Stimulated activated memory B cell treated with anti-CD40 and anti-IgM and Interleukin-4, amounts not matched to agents 10 μg/mL and 1 μg/mL and 100 μg/mL, for 72 hours (primary cell): ENCODE measurements at regions not wholly inside any gene's neighbourhood (a gene's known extent, or its start where the extent isn't known, plus 50 kb on each side); places are given as distances from the start of the nearest gene placed in this dataset.
A peak's percentile ranks its signal among the peaks of the same experiment; 100 is the strongest.
"Not testable (repeated sequence)": the region's sequence is repeated elsewhere in the genome, so short reads cannot be mapped to it uniquely, and the experiment has no call there.

Experiments used
- ATAC-seq: fragments of 150-1000 bp; cut with Tn5 transposase; 2 replicates; pipeline ENCODE4 v1.10.0; 2021
- H3K27ac Mint-ChIP-seq: one replicate; pipeline ENCODE4 v1.8.0; 2022; ENCODE audit warnings: mild to moderate bottlenecking, mixed read lengths
- H3K27me3 Mint-ChIP-seq: one replicate; pipeline ENCODE4 v1.8.0; 2022; ENCODE audit warnings: mixed read lengths
- H3K36me3 Mint-ChIP-seq: one replicate; pipeline ENCODE4 v1.8.0; 2022; ENCODE audit warnings: mixed read lengths
- H3K4me1 Mint-ChIP-seq: one replicate; pipeline ENCODE4 v1.8.0; 2022; ENCODE audit warnings: mixed read lengths
- H3K4me3 Mint-ChIP-seq: one replicate; pipeline ENCODE4 v1.8.0; 2022; ENCODE audit warnings: mild to moderate bottlenecking, moderate library complexity, mixed read lengths
- H3K9me3 Mint-ChIP-seq: one replicate; pipeline ENCODE4 v1.8.0; 2022; ENCODE audit warnings: mixed read lengths

- ATAC-seq: no peak
- Mint-ChIP-seq H3K4me1 (peaks cover 25% of the 10 kb centered on the region), H3K36me3 (no peaks in the 10 kb centered on the region), H3K27ac (no peak overlapping the region), H3K9me3 (peaks cover 2% of the 10 kb centered on the region), H3K27me3 (no peaks in the 10 kb centered on the region), H3K4me3 (no peak overlapping the region)
These were observed 131.4 kb upstream of the RAB4A start for GRCh38 chr1:229139331-229140118.

GRCh38 chr1:229140119-229140396 is 130.9 kb upstream of the RAB4A start:
- peaks cover 25% of the 10 kb centered on the region for H3K4me1 Mint-ChIP-seq
- peaks cover under 1% of the 10 kb centered on the region for H3K9me3 Mint-ChIP-seq
- no peak for ATAC-seq
- no peaks in the 10 kb centered on the region for H3K27me3 Mint-ChIP-seq
- H3K36me3 Mint-ChIP-seq: no peaks in the 10 kb centered on the region
- no peak overlapping the region for H3K4me3 Mint-ChIP-seq
- H3K27ac Mint-ChIP-seq: no peak overlapping the region

DNA sequence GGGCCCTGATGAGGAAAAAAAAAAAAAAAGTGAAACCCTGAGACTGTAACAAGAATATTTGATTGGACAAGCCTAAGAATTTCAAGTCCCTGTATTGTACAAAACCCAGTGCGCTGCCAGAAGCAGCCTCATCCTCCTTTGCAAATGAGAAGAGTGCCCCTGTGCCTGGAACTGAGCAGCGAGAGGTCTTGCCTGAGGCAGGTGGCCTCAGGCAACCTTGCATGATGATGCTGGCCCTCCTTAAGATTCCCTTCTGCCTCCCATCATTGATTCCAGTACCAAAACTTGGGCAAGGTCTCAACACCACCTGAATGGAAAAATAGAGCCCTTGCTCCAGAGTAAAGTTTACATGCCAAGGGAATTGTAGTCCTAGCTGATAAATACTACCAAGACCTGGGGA is 129.6 kb upstream of the RAB4A start:
- peaks cover 25% of the 10 kb centered on the region for H3K4me1 Mint-ChIP-seq

DNA sequence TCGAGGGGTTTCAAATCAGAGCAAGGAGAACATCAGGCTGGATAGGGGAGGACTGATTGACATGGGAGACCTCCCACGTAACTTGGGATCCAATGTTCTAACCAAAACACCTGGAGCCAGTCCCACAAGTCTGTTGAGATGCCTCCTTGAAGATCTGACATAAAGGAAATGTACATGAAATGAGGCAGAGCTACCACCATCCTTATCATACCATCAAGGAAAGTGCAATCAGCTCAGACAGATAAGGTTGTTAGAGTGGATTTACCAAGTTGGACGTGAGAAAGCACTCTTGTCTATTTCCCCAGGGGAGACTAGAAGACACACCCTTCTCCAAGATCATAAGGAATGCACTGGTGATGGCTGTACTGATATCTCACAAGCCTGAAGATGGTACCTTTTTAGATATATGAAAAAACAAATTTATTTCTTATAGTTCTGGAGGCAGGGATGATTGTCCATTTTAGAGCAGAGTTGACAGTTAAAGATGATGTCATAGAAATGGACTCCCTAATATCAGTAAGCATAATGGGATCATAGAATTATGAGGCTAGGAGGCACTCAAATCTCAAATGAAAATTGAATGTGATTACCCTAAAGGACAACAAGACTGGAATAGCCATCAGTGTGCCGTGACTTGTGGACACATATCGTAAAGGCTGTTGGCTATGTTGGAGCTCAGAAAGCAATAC is 129.1 kb upstream of the RAB4A start:
- Mint-ChIP-seq H3K9me3 (no peaks in the 10 kb centered on the region), H3K36me3 (no peaks in the 10 kb centered on the region), H3K4me3 (no peak overlapping the region), H3K27ac (no peak overlapping the region), H3K4me1 (peaks cover 21% of the 10 kb centered on the region), H3K27me3 (no peaks in the 10 kb centered on the region)
- no peak for ATAC-seq

More for the DNA sequence above, 129.6 kb upstream of the RAB4A start:
- no peak for ATAC-seq
- no peaks in the 10 kb centered on the region for H3K9me3 Mint-ChIP-seq
- H3K27me3 Mint-ChIP-seq: no peaks in the 10 kb centered on the region
- no peaks in the 10 kb centered on the region for H3K36me3 Mint-ChIP-seq
- no peak overlapping the region for H3K27ac Mint-ChIP-seq
- H3K4me3 Mint-ChIP-seq: no peak overlapping the region

DNA sequence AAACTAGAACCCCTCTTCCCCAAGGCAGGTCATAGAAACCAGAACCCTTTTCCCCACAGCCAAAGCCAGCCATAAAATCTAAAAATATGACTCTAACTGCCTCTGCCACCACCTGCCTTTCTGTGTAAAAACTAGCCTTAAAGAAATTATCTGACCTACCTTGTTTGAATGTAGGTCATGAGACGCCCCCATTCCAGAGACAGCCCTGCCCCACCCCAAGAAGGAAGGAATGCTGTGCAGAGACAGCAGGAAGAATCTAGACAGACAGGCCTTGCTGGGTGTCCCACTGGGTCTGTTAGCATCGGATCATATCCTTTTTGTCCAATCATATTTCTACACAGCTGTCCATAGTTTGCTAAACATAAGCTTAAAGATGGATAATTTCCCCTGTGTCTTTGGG is 128.4 kb upstream of the RAB4A start:
- no peak for ATAC-seq
- Mint-ChIP-seq H3K36me3 (no peaks in the 10 kb centered on the region), H3K27ac (no peak overlapping the region), H3K9me3 (no peaks in the 10 kb centered on the region), H3K27me3 (no peaks in the 10 kb centered on the region), H3K4me3 (no peak overlapping the region), H3K4me1 (peaks cover 14% of the 10 kb centered on the region)

- H3K4me1 Mint-ChIP-seq: no peaks in the 10 kb centered on the region
- no peaks in the 10 kb centered on the region for H3K9me3 Mint-ChIP-seq
- no peak overlapping the region for H3K27ac Mint-ChIP-seq
- H3K4me3 Mint-ChIP-seq: no peak overlapping the region
- no peak for ATAC-seq
- H3K36me3 Mint-ChIP-seq: no peaks in the 10 kb centered on the region
- H3K27me3 Mint-ChIP-seq: no peaks in the 10 kb centered on the region
These were observed 124.3 kb upstream of the RAB4A start for GRCh38 chr1:229146647-229147046.

GRCh38 chr1:229147072-229147471 is 123.8 kb upstream of the RAB4A start:
- Mint-ChIP-seq H3K27me3 (no peaks in the 10 kb centered on the region), H3K4me1 (no peaks in the 10 kb centered on the region), H3K36me3 (no peaks in the 10 kb centered on the region), H3K4me3 (no peak overlapping the region), H3K9me3 (no peaks in the 10 kb centered on the region), H3K27ac (no peak overlapping the region)
- no peak for ATAC-seq

DNA sequence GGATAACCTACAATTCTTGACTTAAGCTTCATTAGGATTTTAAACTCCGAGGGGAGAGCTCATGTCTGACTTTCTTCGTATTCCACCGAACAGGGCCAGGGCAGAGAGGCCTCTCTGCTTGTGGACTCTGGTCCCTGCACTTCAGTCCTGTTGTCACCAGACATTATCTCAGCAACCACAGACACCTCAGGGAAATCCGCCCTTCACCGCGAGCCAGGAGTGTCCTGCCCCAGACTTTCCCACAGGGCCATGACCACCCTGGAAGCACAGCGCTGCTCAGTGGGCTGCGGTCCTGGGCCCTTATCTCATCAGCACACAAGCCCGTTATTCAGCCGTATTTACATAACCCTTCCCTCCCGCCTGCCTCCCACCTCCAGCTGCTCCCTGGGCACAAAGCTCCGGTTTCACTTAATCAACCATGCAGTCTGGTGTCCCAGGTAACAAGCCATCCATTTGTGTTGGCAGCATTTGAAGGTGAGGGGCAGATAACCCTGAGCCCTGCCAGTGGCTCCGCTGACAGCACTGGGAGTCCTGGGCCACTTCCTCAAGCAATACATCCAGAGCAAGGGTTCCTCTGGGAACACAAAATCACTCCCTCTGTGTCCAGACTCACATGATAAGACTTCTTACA is 122.8 kb upstream of the RAB4A start:
- ATAC-seq: no peak
- H3K27ac Mint-ChIP-seq: no peak overlapping the region
- no peaks in the 10 kb centered on the region for H3K9me3 Mint-ChIP-seq
- H3K4me1 Mint-ChIP-seq: no peaks in the 10 kb centered on the region
- H3K4me3 Mint-ChIP-seq: no peak overlapping the region
- no peaks in the 10 kb centered on the region for H3K27me3 Mint-ChIP-seq
- no peaks in the 10 kb centered on the region for H3K36me3 Mint-ChIP-seq

DNA sequence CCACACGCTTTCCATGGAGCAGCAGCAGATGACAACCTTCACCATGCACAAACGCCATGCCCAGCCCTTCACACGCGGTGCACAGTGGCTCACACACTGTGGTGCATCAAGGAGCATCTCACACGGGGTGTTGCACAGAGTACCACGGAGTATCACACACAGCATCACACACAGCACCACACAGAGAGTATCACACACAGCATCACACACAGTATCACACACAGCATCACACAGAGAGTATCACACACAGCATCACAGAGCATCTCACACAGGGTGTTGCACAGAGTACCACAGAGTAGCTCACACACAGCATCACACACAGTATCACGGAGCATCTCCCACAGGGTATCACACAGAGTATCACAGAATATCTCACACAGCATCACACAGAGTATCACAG is 122.2 kb upstream of the RAB4A start:
- ATAC-seq: peak; percentile 22
- Mint-ChIP-seq H3K36me3 (no peaks in the 10 kb centered on the region), H3K9me3 (no peaks in the 10 kb centered on the region), H3K4me3 (no peak overlapping the region), H3K27ac (no peak overlapping the region), H3K27me3 (no peaks in the 10 kb centered on the region), H3K4me1 (no peaks in the 10 kb centered on the region)

DNA sequence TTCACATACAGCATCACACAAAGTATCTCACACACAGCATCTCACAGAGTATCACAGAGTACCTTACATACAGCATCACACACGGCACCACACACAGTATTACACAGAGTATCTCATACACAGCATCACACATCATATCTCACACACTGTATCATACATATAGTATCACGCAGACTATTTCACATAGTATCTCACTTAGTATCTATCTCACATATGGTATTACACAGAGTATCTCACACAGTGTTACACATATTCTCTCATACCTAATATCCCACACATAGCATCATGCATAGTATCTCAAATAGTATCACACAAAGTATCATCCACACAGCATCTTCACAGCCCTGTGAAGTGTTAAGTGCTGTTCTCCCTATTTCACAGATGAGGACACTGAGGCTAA is 121.5 kb upstream of the RAB4A start:
- Mint-ChIP-seq H3K4me1 (no peaks in the 10 kb centered on the region), H3K4me3 (no peak overlapping the region), H3K27me3 (no peaks in the 10 kb centered on the region), H3K27ac (no peak overlapping the region), H3K9me3 (no peaks in the 10 kb centered on the region), H3K36me3 (no peaks in the 10 kb centered on the region)
- ATAC-seq: no peak

GRCh38 chr1:229150518-229150917 is 120.4 kb upstream of the RAB4A start:
- H3K4me3 Mint-ChIP-seq: no peak overlapping the region
- H3K4me1 Mint-ChIP-seq: peaks cover 10% of the 10 kb centered on the region
- no peak overlapping the region for H3K27ac Mint-ChIP-seq
- H3K9me3 Mint-ChIP-seq: no peaks in the 10 kb centered on the region
- ATAC-seq: no peak
- no peaks in the 10 kb centered on the region for H3K27me3 Mint-ChIP-seq
- no peaks in the 10 kb centered on the region for H3K36me3 Mint-ChIP-seq

DNA sequence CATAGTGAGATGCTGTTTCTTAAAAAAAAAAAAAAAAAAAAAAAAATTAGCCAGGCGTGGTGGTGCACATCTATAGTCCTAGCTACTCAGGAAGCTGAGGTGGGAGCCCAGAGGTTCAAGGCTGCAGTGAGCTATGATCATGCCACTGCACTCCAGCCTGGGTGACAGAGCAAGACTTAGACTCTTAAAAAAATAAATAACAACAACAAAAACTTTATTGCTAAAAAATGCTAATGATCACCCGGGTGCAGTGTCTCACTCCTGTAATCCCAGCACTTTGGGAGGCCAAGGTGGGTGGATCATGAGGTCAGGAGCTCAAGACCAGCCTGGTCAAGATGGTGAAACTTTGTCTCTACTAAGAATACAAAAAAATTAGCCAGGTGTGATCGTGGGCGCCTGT is 119.5 kb upstream of the RAB4A start:
- not testable (repeated sequence) for H3K9me3 Mint-ChIP-seq, H3K4me3 Mint-ChIP-seq, H3K27me3 Mint-ChIP-seq, H3K36me3 Mint-ChIP-seq, ATAC-seq, H3K27ac Mint-ChIP-seq
- peaks cover 15% of the 10 kb centered on the region for H3K4me1 Mint-ChIP-seq

DNA sequence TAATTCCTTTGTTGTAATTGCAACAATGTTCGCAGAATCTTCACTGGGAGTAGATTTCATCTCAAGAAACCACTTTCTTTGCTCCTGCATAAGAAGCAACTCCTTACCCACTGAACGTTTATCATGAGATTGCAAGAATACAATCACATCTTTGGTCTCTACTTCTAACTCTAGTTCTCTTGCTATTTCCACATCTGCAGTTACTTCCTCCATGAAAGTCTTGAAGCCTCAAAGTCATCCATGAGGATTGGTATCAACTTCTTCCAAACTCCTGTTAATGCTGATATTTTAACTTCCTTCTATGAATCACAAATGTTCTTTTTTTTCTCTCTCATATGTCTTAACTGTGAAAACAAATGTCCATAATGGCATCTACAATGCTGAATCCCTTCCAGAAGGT is 118.6 kb upstream of the RAB4A start:
- no peaks in the 10 kb centered on the region for H3K36me3 Mint-ChIP-seq
- no peaks in the 10 kb centered on the region for H3K27me3 Mint-ChIP-seq
- H3K9me3 Mint-ChIP-seq: no peaks in the 10 kb centered on the region
- no peak overlapping the region for H3K27ac Mint-ChIP-seq
- H3K4me1 Mint-ChIP-seq: peaks cover 15% of the 10 kb centered on the region
- no peak overlapping the region for H3K4me3 Mint-ChIP-seq
- no peak for ATAC-seq

DNA sequence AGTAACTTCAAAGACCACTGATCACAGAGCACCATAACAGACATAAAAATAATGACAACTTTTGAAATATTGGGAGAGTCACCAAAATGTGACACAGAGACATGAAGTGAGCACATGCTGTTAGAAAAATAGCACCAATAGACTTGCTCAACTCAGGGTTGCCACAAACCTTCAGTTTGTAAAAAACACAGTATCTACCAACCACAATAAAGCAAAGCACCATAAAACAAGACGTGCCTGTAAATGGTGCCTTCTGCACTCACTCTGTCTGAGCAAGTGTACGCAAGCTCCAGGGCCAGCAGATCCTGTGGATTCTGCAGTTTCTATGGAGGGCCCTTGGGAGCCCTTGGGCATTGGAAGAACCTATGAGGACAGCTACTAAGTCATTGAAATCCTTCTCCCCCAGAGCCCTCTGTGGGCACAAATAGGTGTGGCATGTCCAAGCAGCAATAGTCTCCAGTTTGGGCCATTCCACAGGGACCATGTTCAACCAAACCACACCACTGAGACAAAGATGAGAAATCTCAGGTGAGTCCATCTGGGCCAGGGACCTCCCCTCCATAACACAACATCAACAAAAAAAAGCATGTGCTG is 116.9 kb upstream of the RAB4A start:
- no peak overlapping the region for H3K4me3 Mint-ChIP-seq
- ATAC-seq: no peak

GRCh38 chr1:229154811-229155210 is 116.1 kb upstream of the RAB4A start:
- H3K27ac Mint-ChIP-seq: peak overlapping the region; percentile 15
- H3K27me3 Mint-ChIP-seq: no peaks in the 10 kb centered on the region
- H3K4me3 Mint-ChIP-seq: no peak overlapping the region
- no peaks in the 10 kb centered on the region for H3K36me3 Mint-ChIP-seq
- ATAC-seq: no peak
- H3K4me1 Mint-ChIP-seq: peaks cover 15% of the 10 kb centered on the region
- no peaks in the 10 kb centered on the region for H3K9me3 Mint-ChIP-seq

More for the DNA sequence above, 116.9 kb upstream of the RAB4A start:
- no peaks in the 10 kb centered on the region for H3K9me3 Mint-ChIP-seq
- H3K36me3 Mint-ChIP-seq: no peaks in the 10 kb centered on the region
- no peaks in the 10 kb centered on the region for H3K27me3 Mint-ChIP-seq
- no peak overlapping the region for H3K27ac Mint-ChIP-seq
- H3K4me1 Mint-ChIP-seq: peaks cover 15% of the 10 kb centered on the region

- H3K36me3 Mint-ChIP-seq: no peaks in the 10 kb centered on the region
- H3K9me3 Mint-ChIP-seq: no peaks in the 10 kb centered on the region
- peak overlapping the region; percentile 15 for H3K27ac Mint-ChIP-seq
- peak; percentile 75 for ATAC-seq
- no peak overlapping the region for H3K4me3 Mint-ChIP-seq
- peaks cover 7% of the 10 kb centered on the region for H3K27me3 Mint-ChIP-seq
- peaks cover 15% of the 10 kb centered on the region for H3K4me1 Mint-ChIP-seq
These were observed 115.4 kb upstream of the RAB4A start for GRCh38 chr1:229155472-229155871.
